HG03354 (cell line): ENCODE measurements at regions not wholly inside any gene's neighbourhood (a gene's known extent, or its start where the extent isn't known, plus 50 kb on each side); places are given as distances from the start of the nearest gene placed in this dataset.
A peak's percentile ranks its signal among the peaks of the same experiment; 100 is the strongest.
"Not testable (repeated sequence)": the region's sequence is repeated elsewhere in the genome, so short reads cannot be mapped to it uniquely, and the experiment has no call there.

Experiments
- ATAC-seq: cut with Tn5 transposase; IDR thresholded peaks from one replicate; pipeline ENCODE4 v1.9.1; 2021; ENCODE audit warnings: mild to moderate bottlenecking; ENCODE audit not compliant: unreplicated experiment, poor library complexity, severe bottlenecking

DNA sequence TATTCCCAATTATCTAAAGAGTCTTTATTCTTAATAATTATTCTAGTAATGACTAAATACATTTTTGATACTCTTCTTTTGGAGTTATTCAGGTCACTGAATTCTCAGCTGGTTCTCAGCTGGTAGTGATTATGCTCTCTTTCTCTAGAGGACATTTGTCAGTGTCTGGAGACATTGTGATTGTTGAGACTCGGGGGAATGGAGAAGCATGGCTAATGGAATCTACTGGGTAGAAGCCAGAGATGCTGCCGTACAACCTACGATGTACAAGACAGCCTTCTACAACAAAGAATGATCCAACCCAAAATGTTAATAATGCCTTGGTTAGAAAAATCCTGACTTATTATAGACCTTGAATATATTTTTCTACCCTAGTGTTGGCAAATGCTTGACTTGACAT is 149.2 kb upstream of the ANKRD50 start:
- ATAC-seq: no peak

DNA sequence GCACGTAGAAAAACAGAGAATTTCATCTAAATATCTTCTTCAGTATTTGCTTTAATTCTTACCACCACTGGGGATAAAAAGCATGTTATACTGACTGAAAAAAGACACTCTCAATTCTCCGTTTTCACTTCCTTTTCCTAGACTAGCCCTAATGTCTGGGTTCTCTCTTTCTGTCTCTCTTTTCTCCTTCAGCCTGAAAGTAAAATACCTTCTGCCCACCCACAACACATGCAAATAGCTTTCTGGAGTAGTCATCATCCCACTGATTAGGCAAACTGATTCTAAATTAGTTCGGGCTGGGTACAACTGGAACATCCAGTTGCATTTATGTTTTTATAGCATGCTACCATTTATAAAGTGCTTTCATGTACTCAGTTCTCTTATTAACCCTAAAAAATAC is 142.4 kb upstream of the ANKRD50 start:
- no peak for ATAC-seq

DNA sequence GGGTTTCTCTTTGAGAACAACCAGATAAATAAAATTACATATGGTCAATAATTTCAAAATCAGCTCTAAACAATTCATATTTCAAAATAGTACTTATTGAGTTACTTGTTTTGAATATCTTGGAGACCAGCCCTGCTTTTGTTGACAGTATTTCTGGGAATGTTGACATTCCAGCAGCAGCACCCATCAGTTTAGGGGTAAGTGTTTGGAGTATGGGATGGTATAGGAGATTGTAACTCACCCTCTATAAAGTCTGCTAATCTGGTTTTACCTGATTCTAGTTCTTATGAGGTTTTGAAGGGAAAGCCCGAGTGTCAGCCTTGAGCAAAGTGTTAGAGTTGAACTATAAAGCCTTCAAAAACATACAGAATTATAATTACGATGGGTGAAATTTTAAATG is 139.2 kb upstream of the ANKRD50 start:
- ATAC-seq: no peak

DNA sequence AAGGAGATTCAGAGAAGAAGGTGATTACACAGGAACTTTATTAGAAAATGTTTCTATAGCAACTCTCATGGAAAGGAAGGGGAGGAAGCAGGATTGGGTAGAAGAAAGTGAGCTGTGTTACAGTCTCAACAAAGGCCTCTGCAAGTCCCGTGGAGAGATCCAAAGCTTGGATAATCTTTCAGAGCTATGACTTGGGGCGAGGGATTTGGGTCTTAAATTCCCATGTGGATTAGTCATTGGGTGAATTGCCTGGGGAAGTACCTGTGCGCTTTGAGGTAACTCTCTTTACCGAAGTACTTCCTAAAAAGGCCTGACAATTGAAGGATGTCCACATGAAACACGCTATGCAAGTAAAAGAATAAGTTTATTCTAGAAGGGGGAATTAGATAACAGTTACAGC is 133.8 kb upstream of the ANKRD50 start:
- ATAC-seq: no peak

DNA sequence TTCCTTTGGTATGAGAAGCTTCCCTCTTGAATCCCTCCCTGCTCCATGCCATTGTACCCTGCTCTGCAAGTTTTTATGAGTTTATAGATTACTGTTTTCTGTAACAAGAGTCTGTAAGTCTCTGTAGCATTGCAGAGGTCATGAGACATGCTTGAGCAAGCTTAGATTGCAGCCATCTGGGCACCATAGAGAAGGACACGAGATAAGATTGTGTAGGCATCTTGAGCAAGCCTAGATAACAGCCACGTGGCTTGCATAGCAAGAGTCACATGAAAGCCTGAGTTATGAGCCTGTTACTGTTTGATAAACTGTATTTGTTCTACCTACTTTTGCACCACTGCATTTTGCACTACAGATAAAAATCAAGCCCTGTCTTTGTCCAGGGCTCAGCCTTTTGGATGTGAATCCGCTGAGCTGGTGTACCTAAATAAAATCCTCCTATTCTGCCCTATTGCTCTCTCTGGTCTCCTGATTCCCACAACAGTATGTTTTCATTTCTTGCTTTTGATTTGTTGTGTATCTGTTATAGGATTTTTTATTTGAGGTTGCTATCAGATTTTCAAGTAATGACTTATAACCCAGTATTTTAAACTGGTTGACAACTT is 127.4 kb upstream of the ANKRD50 start:
- no peak for ATAC-seq

DNA sequence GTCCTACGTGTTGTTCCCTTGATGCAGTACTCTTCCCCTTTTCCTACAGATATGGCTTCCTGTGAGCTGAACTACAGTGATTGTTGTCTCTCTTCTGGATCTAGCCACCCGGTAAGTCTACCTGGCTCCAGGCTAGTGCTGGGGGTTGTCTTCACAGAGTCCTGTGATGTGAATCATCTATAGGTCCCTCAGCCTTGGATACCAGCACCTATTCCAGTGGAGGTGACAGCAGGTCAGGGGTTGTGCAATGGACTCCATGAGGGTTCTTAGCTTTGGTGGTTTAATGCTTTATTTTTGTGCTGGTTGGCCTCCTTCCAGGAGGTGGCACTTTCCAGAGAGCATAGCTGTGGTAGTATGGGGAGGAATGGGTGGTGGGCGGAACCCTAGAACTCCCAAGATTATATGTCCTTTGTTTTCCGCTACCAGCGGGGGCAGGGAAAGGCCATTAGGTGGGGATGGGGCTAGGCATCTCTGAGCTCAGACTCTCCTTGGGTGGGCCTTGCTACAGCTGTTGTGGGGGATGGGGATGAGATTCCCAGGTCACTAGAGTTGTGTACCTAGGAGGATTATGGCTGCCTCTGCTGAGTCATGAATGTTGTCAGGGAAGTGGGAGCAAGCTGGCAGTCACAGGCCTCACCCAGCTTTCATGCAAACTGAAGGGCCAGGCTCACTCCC is 121.4 kb upstream of the ANKRD50 start:
- no peak for ATAC-seq

DNA sequence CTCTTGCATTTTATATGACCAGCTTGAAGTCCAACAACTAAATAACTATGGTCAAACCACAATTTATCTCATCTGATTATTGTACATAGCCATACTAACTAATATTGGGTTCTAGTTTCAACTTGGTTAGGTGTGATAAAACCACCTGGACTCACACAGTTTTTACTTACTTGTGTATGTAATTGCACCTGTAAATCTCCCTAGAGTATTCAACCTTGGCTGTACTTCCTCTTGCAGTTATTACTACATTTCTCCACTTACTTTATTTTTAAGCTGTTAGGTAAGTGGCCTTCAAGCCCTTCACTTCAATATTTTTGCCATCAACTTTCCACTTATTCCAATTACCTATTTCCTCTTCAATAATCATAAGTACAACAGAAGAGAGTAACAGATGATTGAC is 115.8 kb upstream of the ANKRD50 start:
- ATAC-seq: no peak

DNA sequence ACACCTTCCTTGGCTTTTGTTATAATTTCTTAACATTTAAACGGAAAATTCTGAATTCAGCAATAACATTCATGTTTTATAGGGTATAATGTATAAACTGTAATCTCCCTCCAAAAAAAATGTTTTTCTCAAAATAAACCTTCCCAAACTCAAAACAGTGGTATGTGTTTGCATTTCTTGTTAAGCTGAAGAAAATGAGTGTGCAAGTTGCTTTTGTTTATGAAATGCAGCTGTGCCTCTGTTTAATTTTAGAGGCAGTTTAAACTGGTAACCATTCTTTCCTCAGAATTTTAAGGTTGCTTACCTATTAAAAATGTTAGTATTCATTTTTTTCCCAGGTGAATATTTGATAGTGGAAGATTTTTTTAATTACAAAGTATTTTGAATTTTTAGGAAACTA is 105.0 kb upstream of the ANKRD50 start:
- ATAC-seq: no peak

DNA sequence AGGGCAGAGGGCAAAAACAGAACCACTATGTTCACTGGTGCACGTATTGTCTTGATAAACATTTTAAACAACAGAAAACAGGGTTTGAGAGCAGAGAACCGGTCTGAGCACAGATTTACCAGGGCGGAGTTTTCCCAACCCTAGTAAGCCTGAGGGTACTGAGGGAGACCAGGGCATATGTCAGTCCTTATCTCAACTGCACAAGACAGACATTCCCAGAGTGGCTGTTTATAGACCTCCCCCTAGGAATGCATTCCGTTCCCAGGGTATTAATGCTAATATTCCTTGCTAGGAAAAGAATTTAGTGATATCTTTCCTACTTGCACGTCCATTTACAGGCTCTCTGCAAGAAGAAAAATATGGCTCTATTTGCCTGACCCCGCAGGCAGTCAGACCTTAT is 99.7 kb upstream of the ANKRD50 start:
- ATAC-seq: not testable (repeated sequence)

DNA sequence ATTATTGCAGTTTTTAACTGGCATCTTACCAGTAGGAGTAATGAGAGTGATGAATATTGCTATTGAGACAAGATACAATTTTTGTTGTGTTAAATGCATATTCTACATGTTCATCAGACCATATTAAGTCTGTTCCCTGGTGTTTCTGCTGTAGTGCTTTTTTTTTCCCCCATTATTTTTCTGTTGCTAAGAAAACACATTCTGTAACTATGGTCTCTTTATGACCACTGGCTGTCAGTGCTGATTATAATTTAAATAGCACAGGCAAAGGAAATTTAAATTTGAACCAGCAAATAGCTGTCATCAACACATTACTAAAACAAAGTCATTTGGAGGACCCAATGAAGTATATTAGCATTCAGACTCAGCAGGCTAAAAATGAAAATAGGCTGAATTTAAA is 98.3 kb upstream of the ANKRD50 start:
- ATAC-seq: no peak

DNA sequence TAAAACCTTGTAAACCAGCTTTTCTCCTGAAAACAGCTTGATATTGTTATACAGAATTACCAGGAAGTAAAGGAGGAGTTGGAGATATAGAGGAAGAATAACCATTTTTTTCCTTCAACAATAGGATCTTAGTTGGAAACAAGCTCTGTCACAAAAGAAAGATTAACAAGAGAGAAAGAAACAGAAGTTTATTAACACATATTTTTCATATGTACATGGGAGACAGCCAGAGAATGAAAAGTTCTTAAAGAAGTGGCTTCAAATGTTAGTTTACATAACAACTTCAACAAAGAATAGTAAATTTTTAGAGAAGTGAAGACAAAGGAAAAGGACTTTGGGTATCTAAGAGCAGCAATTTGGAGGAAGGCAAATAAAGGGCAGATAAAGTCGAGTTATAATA is 94.9 kb upstream of the ANKRD50 start:
- no peak for ATAC-seq

DNA sequence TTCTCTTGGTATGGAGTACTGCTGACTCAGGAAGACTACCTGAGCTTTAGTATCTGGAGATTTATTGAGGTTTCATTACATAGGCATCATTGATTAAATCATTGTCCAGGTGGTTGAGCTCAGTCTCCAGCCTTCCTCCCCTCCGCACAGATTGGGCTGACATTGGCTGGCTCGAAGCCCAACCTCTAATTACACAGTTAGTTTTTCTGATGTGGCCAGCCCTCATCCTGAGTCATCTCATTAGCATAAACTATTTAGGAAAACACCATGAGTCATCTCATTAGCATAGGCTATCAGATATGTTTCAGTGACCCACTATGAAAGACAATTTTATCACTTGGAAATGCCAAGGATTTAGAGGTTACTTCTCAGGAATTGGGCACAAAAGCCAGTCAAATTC is 93.9 kb upstream of the ANKRD50 start:
- ATAC-seq: no peak

DNA sequence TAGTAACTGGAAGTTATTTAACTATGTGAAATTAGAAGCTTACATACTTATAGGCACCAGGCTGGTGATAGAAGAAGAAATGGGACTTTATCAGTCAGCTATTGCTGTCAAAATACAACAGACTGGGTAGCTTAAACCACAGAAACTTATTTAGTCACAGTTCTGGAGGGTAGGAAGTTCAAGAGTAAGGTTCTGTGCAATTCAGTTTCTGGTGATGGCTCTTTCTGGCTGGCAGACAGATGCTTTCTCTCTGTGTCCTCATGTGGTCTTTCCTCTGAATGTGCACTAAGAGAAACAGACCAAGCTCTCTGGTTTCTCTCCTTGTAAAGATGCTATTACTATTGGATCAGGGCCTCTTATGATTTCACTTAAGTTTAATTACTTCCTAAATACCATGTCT is 92.1 kb upstream of the ANKRD50 start:
- peak; percentile 94 for ATAC-seq

DNA sequence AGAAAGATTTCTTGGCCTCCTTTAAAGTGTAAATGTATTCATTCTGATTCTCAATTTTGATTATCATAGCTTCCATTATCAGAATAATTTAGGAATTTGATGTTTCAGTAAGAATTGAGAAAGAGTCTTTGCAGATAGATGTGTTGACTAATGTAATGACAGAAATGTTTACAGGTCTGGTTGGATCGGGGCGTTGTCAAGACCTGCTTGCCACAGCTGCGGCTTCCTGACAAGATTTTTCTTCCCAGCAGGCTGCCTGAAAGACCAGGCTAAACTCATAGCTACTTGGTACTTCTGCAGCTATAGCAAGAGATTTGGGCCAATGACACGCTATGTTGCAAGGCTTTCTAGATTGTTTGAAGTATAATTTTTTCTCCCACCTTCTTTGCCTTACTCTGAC is 91.5 kb upstream of the ANKRD50 start:
- ATAC-seq: peak; percentile 13

DNA sequence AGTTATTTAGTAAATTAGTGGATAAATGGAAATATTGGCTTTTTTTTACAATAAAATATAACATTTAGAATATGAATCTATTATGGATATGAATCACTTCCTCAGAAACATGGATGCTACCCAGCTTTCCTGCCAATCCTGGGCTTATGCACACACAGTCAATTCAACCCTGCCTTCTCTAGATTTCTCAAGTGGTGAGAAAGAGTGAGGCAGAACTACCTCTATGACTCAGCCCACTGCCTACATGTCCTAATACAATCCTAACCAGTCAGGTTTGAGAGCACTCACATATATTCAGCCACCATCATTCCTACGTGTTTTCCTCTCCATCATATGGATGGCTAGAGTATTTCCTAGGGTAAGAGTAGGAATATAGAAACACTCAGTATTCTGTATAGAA is 91.1 kb upstream of the ANKRD50 start:
- peak; percentile 73 for ATAC-seq

DNA sequence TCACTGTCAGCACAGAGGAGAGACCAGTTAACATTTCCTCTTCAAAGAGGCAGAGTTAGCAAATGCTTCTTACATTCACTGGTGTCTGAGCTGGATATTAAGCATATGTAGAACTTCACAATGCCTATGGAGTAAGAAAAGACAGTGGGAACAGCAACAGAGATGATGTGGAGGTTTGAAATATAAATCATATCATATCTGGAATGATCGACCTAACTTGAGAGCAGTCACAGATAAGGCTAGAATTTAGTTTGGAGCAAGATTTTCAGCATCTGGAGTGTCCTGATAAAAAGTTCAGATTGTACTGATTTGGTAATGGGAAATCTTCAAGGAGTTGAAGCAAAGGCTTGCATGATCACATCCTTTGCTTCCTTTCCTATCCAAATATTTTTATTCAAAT is 90.5 kb upstream of the ANKRD50 start:
- ATAC-seq: no peak

DNA sequence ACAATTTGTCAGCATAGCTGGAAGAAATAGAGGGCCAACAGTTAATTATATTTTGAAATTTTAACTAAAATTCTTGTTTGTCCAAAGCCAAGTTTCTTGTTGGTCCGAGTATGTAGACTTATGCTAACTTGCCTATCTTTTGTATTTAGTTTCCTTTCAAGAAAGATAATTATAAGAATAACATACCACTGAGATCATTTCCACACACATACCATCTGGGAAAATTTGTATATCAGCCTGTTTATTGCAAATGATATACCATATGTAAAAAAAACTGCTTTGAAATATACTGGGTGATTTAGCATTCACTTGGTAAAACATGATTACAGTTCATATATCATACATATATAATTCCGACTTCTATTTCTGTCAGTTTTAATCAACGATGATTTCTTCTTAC is 84.7 kb upstream of the ANKRD50 start:
- no peak for ATAC-seq

DNA sequence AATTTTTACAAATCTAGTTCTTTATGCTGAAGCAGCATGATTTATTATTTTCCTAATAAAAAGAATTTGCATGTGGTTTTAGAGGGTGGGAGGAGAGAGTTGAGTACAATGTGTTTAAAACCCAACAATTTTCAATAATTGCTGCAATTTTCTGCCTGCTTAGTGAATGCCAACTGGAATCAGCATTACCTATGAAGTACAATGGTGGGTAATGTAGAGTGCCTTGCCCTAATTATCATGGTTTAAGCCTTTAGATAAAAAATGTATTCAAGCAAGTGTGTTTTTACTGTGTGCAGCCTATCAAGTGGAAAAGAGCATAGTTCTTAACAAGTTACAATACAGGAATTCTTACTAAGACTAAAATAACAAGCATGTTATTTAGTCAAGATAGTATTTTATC is 77.9 kb upstream of the ANKRD50 start:
- no peak for ATAC-seq

DNA sequence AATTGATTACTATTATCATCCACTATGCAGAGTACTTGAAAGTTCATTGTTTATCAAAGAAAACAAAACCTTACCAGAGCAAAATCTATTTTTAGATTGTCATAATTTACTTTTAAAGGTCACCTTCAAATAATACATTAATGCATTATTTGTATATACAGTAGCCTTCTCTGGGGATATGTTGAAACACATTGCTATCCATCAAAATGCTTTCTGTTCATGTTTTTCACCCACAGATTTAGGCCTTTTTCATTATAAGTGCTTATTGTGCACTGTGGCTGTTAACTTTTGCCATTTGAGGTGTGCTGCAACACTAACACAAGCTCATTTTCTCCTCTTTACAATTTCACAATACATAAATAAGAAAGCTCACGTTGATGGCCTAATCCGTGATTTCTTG is 74.1 kb upstream of the ANKRD50 start:
- no peak for ATAC-seq

DNA sequence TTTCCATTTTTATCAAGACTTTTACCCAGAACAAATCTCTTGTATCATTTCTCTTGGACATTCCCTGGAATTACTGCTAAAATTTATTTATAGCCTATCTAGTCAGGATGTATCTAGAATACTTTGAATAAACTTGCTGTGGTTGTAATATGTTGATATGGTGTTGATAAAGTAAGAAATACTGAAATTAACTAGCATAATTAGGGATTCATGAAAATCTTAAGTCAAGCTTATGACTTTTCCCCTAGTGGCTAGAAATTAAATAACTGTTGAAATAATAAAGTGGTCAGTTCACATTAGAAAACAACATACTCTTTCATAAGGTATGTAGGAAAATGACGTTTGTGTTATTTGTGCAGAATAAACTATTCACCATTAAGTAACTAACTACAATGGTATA is 73.1 kb upstream of the ANKRD50 start:
- no peak for ATAC-seq

DNA sequence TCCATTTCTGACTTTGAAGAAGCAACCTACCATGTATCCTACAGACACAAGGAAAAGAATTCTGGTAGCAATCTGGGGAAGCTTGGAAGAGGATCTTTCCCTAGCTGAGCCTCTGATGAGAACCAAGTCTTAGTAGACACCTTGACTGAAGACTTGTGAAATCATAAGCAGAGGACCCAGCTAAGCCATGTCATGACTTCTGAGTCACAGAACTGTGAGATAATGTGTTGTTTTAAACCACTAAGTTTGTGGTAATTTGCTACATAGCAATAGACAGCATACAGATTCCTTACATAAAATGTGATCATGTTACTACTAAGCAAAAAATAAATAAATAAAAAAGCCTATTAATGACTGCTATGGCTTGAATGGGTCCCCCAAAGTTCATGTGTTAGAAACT is 71.3 kb upstream of the ANKRD50 start:
- ATAC-seq: no peak

DNA sequence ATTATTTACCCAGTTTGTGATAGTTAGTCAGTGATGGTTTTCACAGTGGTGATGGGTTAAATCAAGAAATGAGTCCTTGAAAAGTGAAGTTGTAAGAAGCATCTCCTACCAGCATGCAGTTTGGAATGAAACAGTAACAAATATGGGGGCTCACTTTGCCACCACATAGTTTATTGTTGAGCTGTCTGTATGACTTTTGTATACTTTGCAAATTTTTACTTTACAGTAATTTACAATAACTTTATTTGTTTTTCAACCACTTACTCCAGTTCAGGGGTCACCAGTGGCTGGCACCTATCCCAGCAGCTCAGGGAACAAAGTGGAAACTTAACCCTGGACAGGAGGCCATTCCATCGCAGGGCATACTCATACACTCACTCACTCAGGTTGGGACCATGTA is 64.5 kb upstream of the ANKRD50 start:
- no peak for ATAC-seq
